RWPE1 (cell line): ENCODE measurements at regions not wholly inside any gene's neighbourhood (a gene's known extent, or its start where the extent isn't known, plus 50 kb on each side); places are given as distances from the start of the nearest gene placed in this dataset.
"Not testable (repeated sequence)": the region's sequence is repeated elsewhere in the genome, so short reads cannot be mapped to it uniquely, and the experiment has no call there.

Source experiments
- CTCF ChIA-PET: fragments of 350-600 bp; sonication (Branson Sonifier 250); formaldehyde crosslinking; extraction: SDS; loops from one replicate; lab custom pipeline; 2021; lab: Yijun Ruan, JAX
- POLR2A ChIA-PET: fragments of 400-600 bp; formaldehyde crosslinking; extraction: SDS; loops from one replicate; lab custom pipeline; 2020; ENCODE audit warnings: antibody characterized with exemption; ENCODE audit not compliant: low non-redundant PET; lab: Yijun Ruan, JAX
- DNase-seq: peaks from one replicate; pipeline ENCODE4 v3.0.0; 2012; ENCODE audit warnings: low spot score
- H3K27ac ChIP-seq: fragments of 450-650 bp; 2 replicates; pipeline ENCODE4 v1.5.1; 2017
- TF ChIP-seq, protein P1 (sequence below): fragments of 450-650 bp; conservative IDR thresholded peaks from 2 replicates; pipeline ENCODE4 v1.5.1; 2017; ENCODE audit warnings: low read depth, mild to moderate bottlenecking

DNA sequence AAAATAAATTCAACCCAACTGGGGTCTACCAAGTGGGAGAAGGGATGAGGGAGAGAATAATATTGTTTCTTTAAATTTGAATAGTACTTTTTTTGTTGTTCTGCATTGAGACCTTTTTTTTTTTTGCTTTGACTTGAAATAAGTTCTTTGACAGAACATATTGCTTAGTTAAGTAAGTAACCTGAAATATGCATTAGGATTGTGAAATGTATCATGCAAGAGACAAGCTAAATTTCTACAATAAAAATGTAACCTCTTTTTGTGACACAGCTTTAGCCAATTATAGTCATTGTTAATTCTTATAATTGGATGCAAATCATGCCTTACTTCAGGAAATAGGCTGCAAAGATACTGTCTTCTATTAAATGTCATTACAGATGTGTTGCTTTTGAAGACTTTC is 150.0 kb upstream of the GOT2 start:
- H3K27ac ChIP-seq, result no peak overlapping the region
- CTCF ChIA-PET, result no interaction called here
- POLR2A ChIA-PET, result no interaction called here
- TF ChIP-seq, protein P1, sequence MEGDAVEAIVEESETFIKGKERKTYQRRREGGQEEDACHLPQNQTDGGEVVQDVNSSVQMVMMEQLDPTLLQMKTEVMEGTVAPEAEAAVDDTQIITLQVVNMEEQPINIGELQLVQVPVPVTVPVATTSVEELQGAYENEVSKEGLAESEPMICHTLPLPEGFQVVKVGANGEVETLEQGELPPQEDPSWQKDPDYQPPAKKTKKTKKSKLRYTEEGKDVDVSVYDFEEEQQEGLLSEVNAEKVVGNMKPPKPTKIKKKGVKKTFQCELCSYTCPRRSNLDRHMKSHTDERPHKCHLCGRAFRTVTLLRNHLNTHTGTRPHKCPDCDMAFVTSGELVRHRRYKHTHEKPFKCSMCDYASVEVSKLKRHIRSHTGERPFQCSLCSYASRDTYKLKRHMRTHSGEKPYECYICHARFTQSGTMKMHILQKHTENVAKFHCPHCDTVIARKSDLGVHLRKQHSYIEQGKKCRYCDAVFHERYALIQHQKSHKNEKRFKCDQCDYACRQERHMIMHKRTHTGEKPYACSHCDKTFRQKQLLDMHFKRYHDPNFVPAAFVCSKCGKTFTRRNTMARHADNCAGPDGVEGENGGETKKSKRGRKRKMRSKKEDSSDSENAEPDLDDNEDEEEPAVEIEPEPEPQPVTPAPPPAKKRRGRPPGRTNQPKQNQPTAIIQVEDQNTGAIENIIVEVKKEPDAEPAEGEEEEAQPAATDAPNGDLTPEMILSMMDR, result no peak
- DNase-seq, result no peak

DNA sequence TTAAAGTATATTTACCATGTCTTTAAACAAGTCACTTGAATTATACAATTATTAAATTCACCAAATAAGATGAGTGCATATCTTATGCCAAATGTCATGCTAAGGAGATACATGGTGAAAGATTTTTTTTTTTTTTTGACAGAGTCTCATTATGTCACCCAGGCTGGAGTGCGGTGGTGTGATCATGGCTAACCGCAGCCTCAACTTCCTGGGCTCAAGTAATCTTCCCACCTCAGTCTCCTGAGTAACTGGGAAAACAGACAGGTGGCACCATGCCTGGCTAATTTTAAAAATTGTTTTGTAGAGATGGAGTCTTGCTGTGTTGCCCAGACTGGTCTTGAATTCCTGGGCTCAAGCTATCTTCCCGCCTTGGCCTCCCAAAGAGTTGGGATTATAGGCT is 149.0 kb upstream of the GOT2 start:
- ChIA-PET CTCF (interaction anchor here (0.7 kb wide), 1 partner anchor 1293 kb away, joined by 3 read pairs; no protein-coding TSS in a partner anchor), POLR2A (no interaction called here)
- DNase-seq, result no peak
- no peak overlapping the region for H3K27ac ChIP-seq
- TF ChIP-seq, protein P1, result no peak

DNA sequence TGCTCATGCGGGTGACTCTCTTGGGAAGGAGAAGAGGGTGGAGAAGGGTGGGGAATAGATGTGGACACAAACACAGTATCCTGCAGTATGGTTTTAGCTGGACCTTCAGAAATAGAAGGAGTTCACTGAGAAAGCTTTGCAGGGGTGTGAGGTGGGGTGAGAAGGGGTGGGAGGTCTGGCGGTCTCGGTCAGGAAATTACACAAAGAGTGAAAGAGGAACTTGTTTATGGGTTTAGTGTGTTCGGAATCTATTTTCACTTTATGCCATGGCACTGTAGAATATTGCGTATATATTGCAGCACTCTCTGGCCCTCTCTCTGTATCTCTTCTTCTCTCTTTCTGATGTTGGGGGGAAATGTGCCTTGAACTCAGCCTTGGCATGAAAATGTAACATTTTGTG is 148.2 kb upstream of the GOT2 start:
- TF ChIP-seq, protein P1, result no peak
- ChIA-PET POLR2A (no interaction called here), CTCF (interaction anchor here (0.7 kb wide), 1 partner anchor 1294 kb away, joined by 3 read pairs; no protein-coding TSS in a partner anchor)
- H3K27ac ChIP-seq, result no peak overlapping the region
- no peak for DNase-seq

DNA sequence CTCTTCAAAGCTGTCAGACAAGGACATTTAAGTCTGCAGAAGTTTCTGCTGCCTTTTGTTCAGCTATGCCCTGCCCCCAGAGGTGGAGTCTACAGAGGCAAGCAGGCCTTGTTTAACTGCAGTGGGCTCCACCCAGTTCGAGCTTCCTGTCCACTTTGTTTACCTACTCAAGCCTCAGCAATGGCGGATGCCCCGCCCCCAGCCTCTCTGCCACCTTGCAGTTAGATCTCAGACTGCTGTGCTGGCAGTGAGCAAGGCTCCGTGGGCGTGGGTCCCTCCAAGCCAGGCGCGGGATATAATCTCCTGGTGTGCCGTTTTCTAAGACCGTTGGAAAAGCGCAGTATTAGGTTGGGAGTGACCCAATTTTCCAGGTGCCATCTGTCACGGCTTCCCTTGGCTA is 144.5 kb upstream of the GOT2 start:
- H3K27ac ChIP-seq, POLR2A ChIA-PET, DNase-seq, CTCF ChIA-PET: not testable (repeated sequence)

DNA sequence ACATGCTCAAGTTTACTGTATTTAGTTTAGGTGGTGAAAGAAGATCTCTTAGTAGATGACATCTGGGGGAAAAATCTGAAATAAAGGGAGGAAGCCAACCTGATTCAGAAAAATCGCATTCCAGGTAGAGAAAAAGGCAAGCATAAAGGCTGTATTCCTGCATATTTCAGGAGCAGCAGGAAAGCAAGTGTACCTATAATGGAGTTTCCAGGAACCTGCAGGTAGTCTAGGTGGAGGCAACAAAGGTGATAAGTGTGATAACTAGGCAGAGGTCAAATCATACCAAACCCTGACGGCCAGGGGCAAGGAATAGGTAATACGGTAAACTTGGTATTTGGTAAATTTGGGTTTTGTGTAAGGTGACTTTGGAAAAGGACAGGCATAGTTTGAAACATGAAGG is 132.8 kb upstream of the GOT2 start:
- no peak for DNase-seq
- ChIA-PET POLR2A (no interaction called here), CTCF (no interaction called here)
- no peak overlapping the region for H3K27ac ChIP-seq
- TF ChIP-seq, protein P1, result no peak

DNA sequence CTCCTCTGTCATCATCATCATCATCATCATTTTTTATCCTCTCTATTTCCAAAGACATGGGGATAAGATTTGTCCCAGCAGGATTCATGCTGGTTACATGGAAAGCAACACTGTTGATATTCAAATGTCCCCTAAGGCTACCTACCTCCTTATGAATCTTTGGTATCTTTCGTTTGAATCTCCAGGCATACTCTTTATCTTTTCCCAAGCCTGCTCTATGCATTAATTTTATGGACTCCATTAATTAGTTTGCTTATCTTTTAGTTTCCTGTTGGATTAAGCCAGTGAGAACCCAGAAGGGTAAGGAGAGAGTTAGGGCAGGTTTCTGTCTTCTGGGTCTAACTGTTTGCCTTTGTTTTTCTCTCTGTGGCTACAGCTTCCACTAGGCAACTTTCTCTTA is 129.6 kb upstream of the GOT2 start:
- ChIA-PET POLR2A (no interaction called here), CTCF (no interaction called here)
- H3K27ac ChIP-seq, result no peak overlapping the region
- no peak for DNase-seq
- TF ChIP-seq, protein P1, result no peak

DNA sequence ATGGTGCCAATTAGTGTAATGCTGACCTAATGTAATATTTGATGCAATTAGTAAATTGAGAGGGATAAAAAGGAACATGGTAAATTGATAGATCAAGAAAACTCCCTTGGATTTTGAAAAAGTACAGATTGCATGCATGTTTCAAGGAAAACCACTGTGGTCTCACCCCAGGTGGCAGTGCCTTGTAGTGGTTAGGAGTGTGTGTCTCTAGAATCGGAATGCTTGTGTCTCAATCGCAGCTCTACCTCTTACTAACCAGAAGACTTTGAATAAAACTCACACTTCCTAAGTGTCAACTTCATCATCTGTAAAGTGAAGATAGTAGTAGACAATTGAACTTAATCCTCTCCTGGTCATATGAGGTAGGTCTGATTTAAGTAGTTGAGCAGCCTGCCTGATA is 128.9 kb upstream of the GOT2 start:
- no peak for DNase-seq
- CTCF ChIA-PET, result no interaction called here
- TF ChIP-seq, protein P1, result no peak
- no peak overlapping the region for H3K27ac ChIP-seq
- POLR2A ChIA-PET, result no interaction called here
